ENCODE measurements at regions not wholly inside any gene's neighbourhood (a gene's known extent, or its start where the extent isn't known, plus 50 kb on each side); places are given as distances from the start of the nearest gene placed in this dataset.

DNA sequence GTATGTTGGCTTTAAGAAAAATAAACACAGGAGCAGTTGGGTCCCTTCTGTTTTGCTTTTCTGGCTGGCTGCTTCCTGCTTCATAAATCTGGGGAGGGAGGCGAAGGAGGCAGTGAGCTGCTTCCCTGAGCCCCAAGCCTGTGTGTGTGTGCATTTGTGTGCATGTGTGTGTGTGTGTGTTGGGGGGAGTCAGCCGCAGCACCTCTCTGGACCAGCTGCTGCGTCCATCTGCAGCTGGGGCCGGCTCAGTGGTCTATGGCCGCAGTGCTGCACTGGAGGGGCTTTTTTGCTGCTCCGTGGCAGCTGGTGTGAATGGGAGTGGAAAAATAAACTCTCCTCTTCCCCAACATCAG is 192.3 kb downstream of the RNF144A start:
- H3K27me3 Mint-ChIP-seq (ENCODE audit: insufficient read depth): peaks cover 2% of the 10 kb centered on the region
- Histone ChIP-seq H3K27me3 (ENCODE audit: control insufficient read depth, insufficient read depth, low read length, poor library complexity, severe bottlenecking) (no peaks in the 10 kb centered on the region), H3K4me1 (ENCODE audit: control insufficient read depth, insufficient read depth, low read length) (no peaks in the 10 kb centered on the region), H3K36me3 (ENCODE audit: control insufficient read depth, insufficient read depth, low read length) (no peaks in the 10 kb centered on the region), H3K9ac (ENCODE audit: extremely low read depth, low read length, poor library complexity, severe bottlenecking) (no peak overlapping the region), H3K4me3 (ENCODE audit: low read length) (no peak overlapping the region), H3K27ac (ENCODE audit: low read depth, low read length) (no peak overlapping the region), H3K9me3 (ENCODE audit: control insufficient read depth, low read length) (peaks cover 6% of the 10 kb centered on the region)
- peaks cover 3% of the 10 kb centered on the region for H3K9me3 Mint-ChIP-seq
- no peaks in the 10 kb centered on the region for H3K36me3 Mint-ChIP-seq (ENCODE audit: low read depth)
- no peak overlapping the region for H3K27ac Mint-ChIP-seq
- H3K4me3 Mint-ChIP-seq: no peak overlapping the region
- H3K4me1 Mint-ChIP-seq: peaks cover 9% of the 10 kb centered on the region
- TF ChIP-seq, protein P1, sequence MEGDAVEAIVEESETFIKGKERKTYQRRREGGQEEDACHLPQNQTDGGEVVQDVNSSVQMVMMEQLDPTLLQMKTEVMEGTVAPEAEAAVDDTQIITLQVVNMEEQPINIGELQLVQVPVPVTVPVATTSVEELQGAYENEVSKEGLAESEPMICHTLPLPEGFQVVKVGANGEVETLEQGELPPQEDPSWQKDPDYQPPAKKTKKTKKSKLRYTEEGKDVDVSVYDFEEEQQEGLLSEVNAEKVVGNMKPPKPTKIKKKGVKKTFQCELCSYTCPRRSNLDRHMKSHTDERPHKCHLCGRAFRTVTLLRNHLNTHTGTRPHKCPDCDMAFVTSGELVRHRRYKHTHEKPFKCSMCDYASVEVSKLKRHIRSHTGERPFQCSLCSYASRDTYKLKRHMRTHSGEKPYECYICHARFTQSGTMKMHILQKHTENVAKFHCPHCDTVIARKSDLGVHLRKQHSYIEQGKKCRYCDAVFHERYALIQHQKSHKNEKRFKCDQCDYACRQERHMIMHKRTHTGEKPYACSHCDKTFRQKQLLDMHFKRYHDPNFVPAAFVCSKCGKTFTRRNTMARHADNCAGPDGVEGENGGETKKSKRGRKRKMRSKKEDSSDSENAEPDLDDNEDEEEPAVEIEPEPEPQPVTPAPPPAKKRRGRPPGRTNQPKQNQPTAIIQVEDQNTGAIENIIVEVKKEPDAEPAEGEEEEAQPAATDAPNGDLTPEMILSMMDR (conservative IDR thresholded peaks at IDR 0.05): no peak
- 96% methylated on average over 6 of the region's 6 CpGs; no CpG with 5 or more reads in 1 of the 2 experiments for WGBS, 2 experiments (ENCODE audit: insufficient coverage in 1 of 2, insufficient read length in 1 of 2)
- DNase-seq: no peak

DNA sequence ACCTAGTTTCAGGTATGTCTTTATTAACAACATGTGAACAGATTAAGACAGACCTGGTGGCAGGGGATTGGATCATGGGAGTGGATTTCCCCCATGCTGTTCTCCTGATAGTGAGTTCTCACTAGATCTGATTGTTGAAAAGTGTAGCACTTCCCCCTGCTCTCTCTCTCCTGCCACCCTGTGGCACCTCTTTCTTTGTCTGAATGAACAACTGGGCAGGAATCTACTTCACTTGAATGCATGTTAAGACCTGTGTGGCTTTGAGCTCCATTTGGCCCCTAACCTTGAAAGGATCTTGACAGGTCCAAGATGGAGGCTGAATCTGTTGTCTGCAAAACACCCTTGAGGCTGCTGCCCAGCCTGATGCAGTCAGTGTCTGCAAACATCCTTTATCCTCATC is 194.4 kb downstream of the RNF144A start:
- H3K9me3 ChIP-seq (ENCODE audit: control insufficient read depth, low read length): peaks cover 6% of the 10 kb centered on the region
- peaks cover 3% of the 10 kb centered on the region for H3K27me3 Mint-ChIP-seq (ENCODE audit: insufficient read depth)
- H3K36me3 Mint-ChIP-seq (ENCODE audit: low read depth): no peaks in the 10 kb centered on the region
- no peaks in the 10 kb centered on the region for H3K27me3 ChIP-seq (ENCODE audit: control insufficient read depth, insufficient read depth, low read length, poor library complexity, severe bottlenecking)
- no peaks in the 10 kb centered on the region for H3K4me1 ChIP-seq (ENCODE audit: control insufficient read depth, insufficient read depth, low read length)
- peaks cover 6% of the 10 kb centered on the region for H3K9me3 Mint-ChIP-seq
- no peak overlapping the region for H3K4me3 Mint-ChIP-seq
- H3K27ac ChIP-seq (ENCODE audit: low read depth, low read length): no peak overlapping the region
- H3K4me1 Mint-ChIP-seq: peaks cover 9% of the 10 kb centered on the region
- no peaks in the 10 kb centered on the region for H3K36me3 ChIP-seq (ENCODE audit: control insufficient read depth, insufficient read depth, low read length)
- H3K27ac Mint-ChIP-seq: no peak overlapping the region
- DNase-seq: no peak
- TF ChIP-seq, protein P1 (conservative IDR thresholded peaks at IDR 0.05): peak; percentile 51
- no peak overlapping the region for H3K4me3 ChIP-seq (ENCODE audit: low read length)
- H3K9ac ChIP-seq (ENCODE audit: extremely low read depth, low read length, poor library complexity, severe bottlenecking): no peak overlapping the region

DNA sequence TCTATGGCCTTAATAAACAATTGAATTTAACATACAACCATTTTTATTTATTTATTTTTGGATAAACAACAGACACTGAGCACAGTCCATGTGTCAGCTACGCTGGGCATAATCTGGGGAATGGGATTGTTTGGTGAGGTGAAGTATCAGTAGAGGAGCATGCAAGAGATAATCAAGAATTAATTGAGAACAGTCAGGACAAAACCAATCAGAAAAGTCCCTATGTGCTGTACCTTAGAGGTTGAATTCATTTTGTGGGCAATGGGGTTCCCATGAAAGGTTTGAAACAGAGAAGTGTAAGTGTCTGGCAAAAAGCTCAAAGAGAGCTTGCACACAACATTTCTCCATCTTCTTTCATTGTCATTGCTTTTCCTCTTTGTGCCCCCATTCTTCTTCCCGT is 198.2 kb downstream of the RNF144A start:
- WGBS, 2 experiments (ENCODE audit: insufficient coverage in 1 of 2, insufficient read length in 1 of 2): 89 to 100% methylated on average over 2 of the region's 2 CpGs

More for the DNA sequence above, 198.2 kb downstream of the RNF144A start:
- TF ChIP-seq, protein P1 (conservative IDR thresholded peaks at IDR 0.05): no peak
- Histone ChIP-seq H3K9me3 (ENCODE audit: control insufficient read depth, low read length) (peaks cover 6% of the 10 kb centered on the region), H3K36me3 (ENCODE audit: control insufficient read depth, insufficient read depth, low read length) (no peaks in the 10 kb centered on the region), H3K9ac (ENCODE audit: extremely low read depth, low read length, poor library complexity, severe bottlenecking) (no peak overlapping the region), H3K4me1 (ENCODE audit: control insufficient read depth, insufficient read depth, low read length) (no peaks in the 10 kb centered on the region), H3K27me3 (ENCODE audit: control insufficient read depth, insufficient read depth, low read length, poor library complexity, severe bottlenecking) (no peaks in the 10 kb centered on the region), H3K4me3 (ENCODE audit: low read length) (no peak overlapping the region), H3K27ac (ENCODE audit: low read depth, low read length) (no peak overlapping the region)
- H3K27me3 Mint-ChIP-seq (ENCODE audit: insufficient read depth): peaks cover 3% of the 10 kb centered on the region
- H3K4me3 Mint-ChIP-seq: no peak overlapping the region
- no peaks in the 10 kb centered on the region for H3K36me3 Mint-ChIP-seq (ENCODE audit: low read depth)
- peaks cover 6% of the 10 kb centered on the region for H3K4me1 Mint-ChIP-seq
- H3K9me3 Mint-ChIP-seq: peaks cover 6% of the 10 kb centered on the region
- no peak for DNase-seq
- H3K27ac Mint-ChIP-seq: no peak overlapping the region

Data from endodermal cell (in vitro differentiated cells).